OCI-LY7 (cell line): ENCODE measurements at regions not wholly inside any gene's neighbourhood (a gene's known extent, or its start where the extent isn't known, plus 50 kb on each side); places are given as distances from the start of the nearest gene placed in this dataset.
"Not testable (repeated sequence)": the region's sequence is repeated elsewhere in the genome, so short reads cannot be mapped to it uniquely, and the experiment has no call there.

Source experiments
- BruUV-seq: library from RNA; stranded (reverse); fragments of 400-500 nt; replicated peaks from 2 replicates; lab custom pipeline; 2021; lab: Mats Ljungman, UMichigan
- CTCF ChIA-PET: fragments of 300-600 bp; sonication (Branson Sonifier 250); formaldehyde crosslinking; loops from one replicate; lab custom pipeline; 2022; ENCODE audit warnings: antibody characterized with exemption; ENCODE audit not compliant: unreplicated experiment; lab: Charles Lee
- POLR2A ChIA-PET: fragments of 300-600 bp; sonication (Branson Sonifier 250); formaldehyde crosslinking; loops from one replicate; lab custom pipeline; 2022; ENCODE audit warnings: antibody characterized with exemption; lab: Charles Lee
- DNase-seq: peaks from one replicate; pipeline ENCODE4 v3.0.0-alpha.2; 2015; ENCODE audit warnings: low spot score
- H2AFZ ChIP-seq: fragments of 200-600 bp; sonication (generic), shearing (Covaris generic); 2 replicates; pipeline ENCODE4 v1.6.1; 2014; ENCODE audit warnings: mild to moderate bottlenecking, antibody characterized with exemption, low read length, moderate library complexity
- H3K27ac ChIP-seq: fragments of 200-600 bp; sonication (generic); 2 replicates; pipeline ENCODE4 v1.5.1; 2014; ENCODE audit warnings: mixed run types, low read depth, mild to moderate bottlenecking, moderate library complexity, low read length, inconsistent platforms; ENCODE audit not compliant: poor library complexity, severe bottlenecking
- H3K36me3 ChIP-seq: fragments of 200-600 bp; sonication (generic); 2 replicates; pipeline ENCODE4 v1.6.1; 2014; ENCODE audit warnings: mild to moderate bottlenecking, antibody characterized with exemption, low read length, moderate library complexity, mixed read lengths; ENCODE audit not compliant: insufficient read depth
- H3K4me1 ChIP-seq: fragments of 200-600 bp; sonication (generic); 2 replicates; pipeline ENCODE4 v1.5.1; 2014; ENCODE audit warnings: mild to moderate bottlenecking, low read length; ENCODE audit not compliant: insufficient read depth, poor library complexity, severe bottlenecking
- H3K4me2 ChIP-seq: fragments of 200-600 bp; sonication (generic); 2 replicates; pipeline ENCODE4 v1.6.1; 2014; ENCODE audit warnings: mild to moderate bottlenecking, low read length
- H3K4me3 ChIP-seq: fragments of 200-600 bp; sonication (generic); 2 replicates; pipeline ENCODE4 v1.5.1; 2014; ENCODE audit warnings: mild to moderate bottlenecking, low read depth, low read length; ENCODE audit not compliant: poor library complexity, severe bottlenecking
- H3K79me2 ChIP-seq: fragments of 200-600 bp; sonication (generic); 2 replicates; pipeline ENCODE4 v1.6.1; 2016; ENCODE audit warnings: low read depth, mild to moderate bottlenecking, low read length, moderate library complexity, mixed read lengths; ENCODE audit not compliant: insufficient read depth
- H3K9me2 ChIP-seq: fragments of 200-600 bp; sonication (generic); 2 replicates; pipeline ENCODE4 v1.6.1; 2016; ENCODE audit warnings: mild to moderate bottlenecking, low read length, mixed read lengths; ENCODE audit not compliant: insufficient read depth
- H3K9me3 ChIP-seq: fragments of 200-600 bp; sonication (generic); 2 replicates; pipeline ENCODE4 v1.6.1; 2014; ENCODE audit warnings: mild to moderate bottlenecking, mixed run types, low read length, mixed read lengths
- H4K20me1 ChIP-seq: fragments of 200-600 bp; sonication (generic); 2 replicates; pipeline ENCODE4 v1.6.1; 2014; ENCODE audit warnings: mild to moderate bottlenecking, antibody characterized with exemption, low read length, moderate library complexity, mixed read lengths; ENCODE audit not compliant: insufficient read depth
- EZH2phosphoT487 ChIP-seq: fragments of 200-600 bp; sonication (generic); IDR thresholded peaks from 2 replicates; pipeline ENCODE4 v1.6.1; 2018; ENCODE audit warnings: low read depth, borderline replicate concordance, mild to moderate bottlenecking, mixed run types, antibody characterized with exemption, low read length, moderate library complexity, mixed read lengths
- intact Hi-C: fragments of 100-400 bp; cut with micrococcal nuclease; formaldehyde crosslinking; loops from one replicate; pipeline ENCODE4 v1.10.0; 2022; ENCODE audit not compliant: unreplicated experiment
- TF ChIP-seq, protein P1 (sequence below): fragments of 200-600 bp; sonication (generic); conservative IDR thresholded peaks from 2 replicates; pipeline ENCODE4 v1.5.1; 2014; ENCODE audit warnings: mild to moderate bottlenecking, antibody characterized with exemption, low read length, moderate library complexity, mixed read lengths

DNA sequence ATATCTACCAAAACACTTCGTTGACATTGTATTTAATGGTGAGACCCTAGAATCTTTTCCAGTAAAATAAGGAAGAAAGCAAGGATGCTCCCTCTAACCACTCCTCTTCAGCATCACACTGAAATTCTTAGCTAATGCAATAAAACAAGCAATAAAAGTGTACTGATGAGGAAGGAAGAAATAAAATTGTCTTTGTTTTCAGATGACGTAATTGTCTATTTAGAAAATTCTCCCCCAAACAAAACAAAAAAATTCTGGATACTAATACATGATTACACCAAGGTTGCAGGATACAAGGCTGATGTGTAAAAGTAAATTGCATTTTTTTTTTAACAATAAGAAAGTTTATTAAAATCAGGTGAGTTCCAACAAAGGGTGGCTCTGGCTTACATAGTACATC lies 205.0 kb upstream of the SSTR4 start:
- H3K79me2 ChIP-seq, result no peaks in the 10 kb centered on the region
- no peaks in the 10 kb centered on the region for H4K20me1 ChIP-seq
- no peak for DNase-seq
- intact Hi-C loops, result no loop called here
- H3K4me1 ChIP-seq, result no peaks in the 10 kb centered on the region
- H3K4me3 ChIP-seq, result no peak overlapping the region
- H3K9me2 ChIP-seq, result no peaks in the 10 kb centered on the region
- TF ChIP-seq EZH2phosphoT487, result no peak
- H3K36me3 ChIP-seq, result no peaks in the 10 kb centered on the region
- CTCF ChIA-PET, result no interaction called here
- no peak overlapping the region for H3K27ac ChIP-seq
- BruUV-seq, result no TSS peak
- no peak overlapping the region for H3K4me2 ChIP-seq
- H3K9me3 ChIP-seq, result no peaks in the 10 kb centered on the region
- POLR2A ChIA-PET, result interaction anchor here (0.8 kb wide), 1 partner anchor 1158 kb away, joined by 3 read pairs; no protein-coding TSS in a partner anchor
- no peak overlapping the region for H2AFZ ChIP-seq

DNA sequence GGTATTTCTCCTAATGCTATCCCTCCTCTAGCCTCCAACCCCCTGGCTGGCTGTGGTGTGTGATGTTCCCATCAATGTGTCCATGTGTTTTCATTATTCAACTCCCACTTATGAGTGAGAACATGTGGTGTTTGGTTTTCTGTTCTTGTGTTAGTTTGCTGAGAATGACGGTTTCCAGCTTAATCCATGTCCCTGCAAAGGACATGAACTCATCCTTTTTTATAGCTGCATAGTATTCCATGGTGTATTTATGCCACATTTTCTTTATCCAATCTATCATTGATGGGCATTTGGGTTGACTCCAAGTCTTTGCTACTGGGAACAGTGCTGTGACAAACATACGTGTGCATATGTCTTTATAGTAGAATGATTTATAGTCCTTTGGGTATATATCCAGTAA lies 204.4 kb upstream of the SSTR4 start:
- H3K4me2 ChIP-seq, H3K79me2 ChIP-seq, BruUV-seq, H2AFZ ChIP-seq, H3K27ac ChIP-seq, CTCF ChIA-PET, intact Hi-C loops, H3K36me3 ChIP-seq, H3K4me3 ChIP-seq, H3K9me3 ChIP-seq, DNase-seq, H3K4me1 ChIP-seq, H4K20me1 ChIP-seq, POLR2A ChIA-PET, H3K9me2 ChIP-seq: not testable (repeated sequence)

DNA sequence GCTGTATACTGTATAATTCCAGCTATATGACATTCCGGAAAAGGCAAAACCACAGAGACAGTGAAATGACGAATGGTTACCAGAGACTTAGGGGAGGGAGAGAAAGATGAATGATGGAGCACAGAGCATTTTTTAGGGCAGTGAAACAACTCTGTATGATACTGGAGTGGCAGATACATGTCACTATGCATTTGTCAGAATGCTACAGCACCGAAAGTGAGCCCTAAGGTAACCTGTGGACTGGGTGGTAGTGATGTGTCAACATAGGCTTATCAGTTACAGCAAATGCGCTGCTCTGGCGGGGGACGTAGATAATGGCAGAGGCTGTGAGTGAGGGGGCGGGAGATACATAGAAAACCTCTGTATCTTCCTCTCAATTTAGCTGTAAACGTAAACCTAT lies 201.3 kb upstream of the SSTR4 start:
- Histone ChIP-seq H3K36me3 (no peaks in the 10 kb centered on the region), H2AFZ (no peak overlapping the region), H3K4me3 (no peak overlapping the region), H3K79me2 (no peaks in the 10 kb centered on the region), H3K4me2 (no peak overlapping the region), H4K20me1 (no peaks in the 10 kb centered on the region), H3K9me3 (no peaks in the 10 kb centered on the region), H3K9me2 (no peaks in the 10 kb centered on the region), H3K4me1 (no peaks in the 10 kb centered on the region), H3K27ac (no peak overlapping the region)
- CTCF ChIA-PET, result no interaction called here
- POLR2A ChIA-PET, result no interaction called here
- intact Hi-C loops, result no loop called here
- no peak for DNase-seq
- BruUV-seq, result no TSS peak
- no peak for TF ChIP-seq EZH2phosphoT487
- TF ChIP-seq, protein P1, sequence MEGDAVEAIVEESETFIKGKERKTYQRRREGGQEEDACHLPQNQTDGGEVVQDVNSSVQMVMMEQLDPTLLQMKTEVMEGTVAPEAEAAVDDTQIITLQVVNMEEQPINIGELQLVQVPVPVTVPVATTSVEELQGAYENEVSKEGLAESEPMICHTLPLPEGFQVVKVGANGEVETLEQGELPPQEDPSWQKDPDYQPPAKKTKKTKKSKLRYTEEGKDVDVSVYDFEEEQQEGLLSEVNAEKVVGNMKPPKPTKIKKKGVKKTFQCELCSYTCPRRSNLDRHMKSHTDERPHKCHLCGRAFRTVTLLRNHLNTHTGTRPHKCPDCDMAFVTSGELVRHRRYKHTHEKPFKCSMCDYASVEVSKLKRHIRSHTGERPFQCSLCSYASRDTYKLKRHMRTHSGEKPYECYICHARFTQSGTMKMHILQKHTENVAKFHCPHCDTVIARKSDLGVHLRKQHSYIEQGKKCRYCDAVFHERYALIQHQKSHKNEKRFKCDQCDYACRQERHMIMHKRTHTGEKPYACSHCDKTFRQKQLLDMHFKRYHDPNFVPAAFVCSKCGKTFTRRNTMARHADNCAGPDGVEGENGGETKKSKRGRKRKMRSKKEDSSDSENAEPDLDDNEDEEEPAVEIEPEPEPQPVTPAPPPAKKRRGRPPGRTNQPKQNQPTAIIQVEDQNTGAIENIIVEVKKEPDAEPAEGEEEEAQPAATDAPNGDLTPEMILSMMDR, result no peak

DNA sequence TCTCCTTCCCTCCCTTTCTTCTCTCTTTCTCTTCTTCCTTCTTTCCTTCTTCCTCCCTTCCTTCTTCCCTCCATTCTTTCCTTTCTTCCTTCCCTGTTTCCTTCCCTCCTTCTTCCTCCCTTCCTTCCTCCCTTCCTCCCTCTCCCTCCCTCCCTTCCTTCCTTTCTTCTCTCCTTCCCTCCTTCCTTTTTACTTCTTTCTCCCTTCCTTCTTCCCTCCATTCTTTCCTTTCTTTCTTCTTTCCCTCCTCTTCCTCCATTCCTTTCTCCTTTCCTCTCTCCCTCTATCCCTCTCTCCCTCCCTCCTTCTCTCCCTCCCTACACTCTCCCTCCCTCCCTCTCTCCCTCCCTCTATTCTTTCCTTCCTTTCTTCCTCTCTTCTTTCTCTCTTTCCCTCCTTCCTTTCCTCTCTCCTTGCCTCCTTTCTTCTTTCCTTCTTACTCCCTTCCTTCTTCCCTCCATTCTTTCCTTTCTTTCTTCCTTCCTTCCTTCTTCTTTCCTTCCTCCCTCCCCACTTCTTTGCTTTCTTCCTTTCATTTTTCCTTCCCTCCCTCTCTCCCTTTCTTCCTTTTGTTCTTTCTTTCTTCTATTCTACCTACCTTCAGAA lies 200.4 kb upstream of the SSTR4 start:
- intact Hi-C loops, result no loop called here
- ChIA-PET CTCF (no interaction called here), POLR2A (no interaction called here)
- H3K9me2 ChIP-seq, result no peaks in the 10 kb centered on the region
- no peak overlapping the region for H3K4me3 ChIP-seq
- H3K27ac ChIP-seq, result no peak overlapping the region
- no peaks in the 10 kb centered on the region for H3K36me3 ChIP-seq
- no peak for TF ChIP-seq EZH2phosphoT487
- TF ChIP-seq, protein P1, result no peak
- H3K9me3 ChIP-seq, result no peaks in the 10 kb centered on the region
- no peak for DNase-seq
- no peaks in the 10 kb centered on the region for H3K79me2 ChIP-seq
- H4K20me1 ChIP-seq, result no peaks in the 10 kb centered on the region
- no peaks in the 10 kb centered on the region for H3K4me1 ChIP-seq
- H2AFZ ChIP-seq, result no peak overlapping the region
- BruUV-seq, result no TSS peak
- no peak overlapping the region for H3K4me2 ChIP-seq
